ENCODE measurements at regions not wholly inside any gene's neighbourhood (a gene's known extent, or its start where the extent isn't known, plus 50 kb on each side); places are given as distances from the start of the nearest gene placed in this dataset.

DNA sequence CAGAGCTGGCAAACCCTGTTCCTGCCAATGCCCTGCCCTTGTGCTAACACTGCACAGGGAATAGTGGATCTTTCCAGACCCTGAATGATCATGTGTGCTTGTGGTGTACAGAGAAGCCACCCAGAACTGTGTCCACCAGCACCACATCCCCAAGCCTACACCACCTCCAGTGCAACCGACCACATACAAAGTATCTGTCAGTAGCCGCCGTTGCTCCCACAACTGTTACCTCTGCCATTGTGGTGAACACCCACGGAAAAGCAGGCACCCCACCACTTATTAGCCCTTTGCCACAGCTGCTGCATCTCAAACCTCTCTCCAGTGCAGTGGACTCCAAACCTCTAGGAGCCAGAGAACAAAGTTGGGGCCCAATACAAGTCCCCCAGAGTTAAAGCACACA lies 1049.6 kb downstream of the TRHDE start (continued):
- TF ChIP-seq, protein P1, sequence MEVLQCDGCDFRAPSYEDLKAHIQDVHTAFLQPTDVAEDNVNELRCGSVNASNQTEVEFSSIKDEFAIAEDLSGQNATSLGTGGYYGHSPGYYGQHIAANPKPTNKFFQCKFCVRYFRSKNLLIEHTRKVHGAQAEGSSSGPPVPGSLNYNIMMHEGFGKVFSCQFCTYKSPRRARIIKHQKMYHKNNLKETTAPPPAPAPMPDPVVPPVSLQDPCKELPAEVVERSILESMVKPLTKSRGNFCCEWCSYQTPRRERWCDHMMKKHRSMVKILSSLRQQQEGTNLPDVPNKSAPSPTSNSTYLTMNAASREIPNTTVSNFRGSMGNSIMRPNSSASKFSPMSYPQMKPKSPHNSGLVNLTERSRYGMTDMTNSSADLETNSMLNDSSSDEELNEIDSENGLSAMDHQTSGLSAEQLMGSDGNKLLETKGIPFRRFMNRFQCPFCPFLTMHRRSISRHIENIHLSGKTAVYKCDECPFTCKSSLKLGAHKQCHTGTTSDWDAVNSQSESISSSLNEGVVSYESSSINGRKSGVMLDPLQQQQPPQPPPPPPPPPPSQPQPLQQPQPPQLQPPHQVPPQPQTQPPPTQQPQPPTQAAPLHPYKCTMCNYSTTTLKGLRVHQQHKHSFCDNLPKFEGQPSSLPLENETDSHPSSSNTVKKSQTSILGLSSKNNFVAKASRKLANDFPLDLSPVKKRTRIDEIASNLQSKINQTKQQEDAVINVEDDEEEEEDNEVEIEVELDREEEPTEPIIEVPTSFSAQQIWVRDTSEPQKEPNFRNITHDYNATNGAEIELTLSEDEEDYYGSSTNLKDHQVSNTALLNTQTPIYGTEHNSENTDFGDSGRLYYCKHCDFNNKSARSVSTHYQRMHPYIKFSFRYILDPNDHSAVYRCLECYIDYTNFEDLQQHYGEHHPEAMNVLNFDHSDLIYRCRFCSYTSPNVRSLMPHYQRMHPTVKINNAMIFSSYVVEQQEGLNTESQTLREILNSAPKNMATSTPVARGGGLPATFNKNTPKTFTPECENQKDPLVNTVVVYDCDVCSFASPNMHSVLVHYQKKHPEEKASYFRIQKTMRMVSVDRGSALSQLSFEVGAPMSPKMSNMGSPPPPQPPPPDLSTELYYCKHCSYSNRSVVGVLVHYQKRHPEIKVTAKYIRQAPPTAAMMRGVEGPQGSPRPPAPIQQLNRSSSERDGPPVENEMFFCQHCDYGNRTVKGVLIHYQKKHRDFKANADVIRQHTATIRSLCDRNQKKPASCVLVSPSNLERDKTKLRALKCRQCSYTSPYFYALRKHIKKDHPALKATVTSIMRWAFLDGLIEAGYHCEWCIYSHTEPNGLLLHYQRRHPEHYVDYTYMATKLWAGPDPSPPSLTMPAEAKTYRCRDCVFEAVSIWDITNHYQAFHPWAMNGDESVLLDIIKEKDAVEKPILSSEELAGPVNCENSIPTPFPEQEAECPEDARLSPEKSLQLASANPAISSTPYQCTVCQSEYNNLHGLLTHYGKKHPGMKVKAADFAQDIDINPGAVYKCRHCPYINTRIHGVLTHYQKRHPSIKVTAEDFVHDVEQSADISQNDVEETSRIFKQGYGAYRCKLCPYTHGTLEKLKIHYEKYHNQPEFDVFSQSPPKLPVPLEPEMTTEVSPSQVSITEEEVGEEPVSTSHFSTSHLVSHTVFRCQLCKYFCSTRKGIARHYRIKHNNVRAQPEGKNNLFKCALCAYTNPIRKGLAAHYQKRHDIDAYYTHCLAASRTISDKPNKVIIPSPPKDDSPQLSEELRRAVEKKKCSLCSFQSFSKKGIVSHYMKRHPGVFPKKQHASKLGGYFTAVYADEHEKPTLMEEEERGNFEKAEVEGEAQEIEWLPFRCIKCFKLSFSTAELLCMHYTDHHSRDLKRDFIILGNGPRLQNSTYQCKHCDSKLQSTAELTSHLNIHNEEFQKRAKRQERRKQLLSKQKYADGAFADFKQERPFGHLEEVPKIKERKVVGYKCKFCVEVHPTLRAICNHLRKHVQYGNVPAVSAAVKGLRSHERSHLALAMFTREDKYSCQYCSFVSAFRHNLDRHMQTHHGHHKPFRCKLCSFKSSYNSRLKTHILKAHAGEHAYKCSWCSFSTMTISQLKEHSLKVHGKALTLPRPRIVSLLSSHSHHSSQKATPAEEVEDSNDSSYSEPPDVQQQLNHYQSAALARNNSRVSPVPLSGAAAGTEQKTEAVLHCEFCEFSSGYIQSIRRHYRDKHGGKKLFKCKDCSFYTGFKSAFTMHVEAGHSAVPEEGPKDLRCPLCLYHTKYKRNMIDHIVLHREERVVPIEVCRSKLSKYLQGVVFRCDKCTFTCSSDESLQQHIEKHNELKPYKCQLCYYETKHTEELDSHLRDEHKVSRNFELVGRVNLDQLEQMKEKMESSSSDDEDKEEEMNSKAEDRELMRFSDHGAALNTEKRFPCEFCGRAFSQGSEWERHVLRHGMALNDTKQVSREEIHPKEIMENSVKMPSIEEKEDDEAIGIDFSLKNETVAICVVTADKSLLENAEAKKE (CRISPR knock-in tag; IDR thresholded peaks at IDR 0.05), result no peak
- no peak for TF ChIP-seq CREB1 (CRISPR knock-in tag; IDR thresholded peaks at IDR 0.05; ENCODE audit: low read depth)
- no peak for TF ChIP-seq POLR2AphosphoS5 (IDR thresholded peaks at IDR 0.05; ENCODE audit: low read depth)
- no peak for TF ChIP-seq ZNF114 (CRISPR knock-in tag; IDR thresholded peaks at IDR 0.05)
- TF ChIP-seq, protein P2, sequence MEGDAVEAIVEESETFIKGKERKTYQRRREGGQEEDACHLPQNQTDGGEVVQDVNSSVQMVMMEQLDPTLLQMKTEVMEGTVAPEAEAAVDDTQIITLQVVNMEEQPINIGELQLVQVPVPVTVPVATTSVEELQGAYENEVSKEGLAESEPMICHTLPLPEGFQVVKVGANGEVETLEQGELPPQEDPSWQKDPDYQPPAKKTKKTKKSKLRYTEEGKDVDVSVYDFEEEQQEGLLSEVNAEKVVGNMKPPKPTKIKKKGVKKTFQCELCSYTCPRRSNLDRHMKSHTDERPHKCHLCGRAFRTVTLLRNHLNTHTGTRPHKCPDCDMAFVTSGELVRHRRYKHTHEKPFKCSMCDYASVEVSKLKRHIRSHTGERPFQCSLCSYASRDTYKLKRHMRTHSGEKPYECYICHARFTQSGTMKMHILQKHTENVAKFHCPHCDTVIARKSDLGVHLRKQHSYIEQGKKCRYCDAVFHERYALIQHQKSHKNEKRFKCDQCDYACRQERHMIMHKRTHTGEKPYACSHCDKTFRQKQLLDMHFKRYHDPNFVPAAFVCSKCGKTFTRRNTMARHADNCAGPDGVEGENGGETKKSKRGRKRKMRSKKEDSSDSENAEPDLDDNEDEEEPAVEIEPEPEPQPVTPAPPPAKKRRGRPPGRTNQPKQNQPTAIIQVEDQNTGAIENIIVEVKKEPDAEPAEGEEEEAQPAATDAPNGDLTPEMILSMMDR (conservative IDR thresholded peaks at IDR 0.05; ENCODE audit: low read depth in 2 of 2), result no peak
- TF ChIP-seq ZNF331 (CRISPR knock-in tag; IDR thresholded peaks at IDR 0.05; ENCODE audit: low read depth), result no peak
- TF ChIP-seq EZH2 (IDR thresholded peaks at IDR 0.05; ENCODE audit: low read depth, unreplicated experiment), result no peak
- TF ChIP-seq, protein P3, sequence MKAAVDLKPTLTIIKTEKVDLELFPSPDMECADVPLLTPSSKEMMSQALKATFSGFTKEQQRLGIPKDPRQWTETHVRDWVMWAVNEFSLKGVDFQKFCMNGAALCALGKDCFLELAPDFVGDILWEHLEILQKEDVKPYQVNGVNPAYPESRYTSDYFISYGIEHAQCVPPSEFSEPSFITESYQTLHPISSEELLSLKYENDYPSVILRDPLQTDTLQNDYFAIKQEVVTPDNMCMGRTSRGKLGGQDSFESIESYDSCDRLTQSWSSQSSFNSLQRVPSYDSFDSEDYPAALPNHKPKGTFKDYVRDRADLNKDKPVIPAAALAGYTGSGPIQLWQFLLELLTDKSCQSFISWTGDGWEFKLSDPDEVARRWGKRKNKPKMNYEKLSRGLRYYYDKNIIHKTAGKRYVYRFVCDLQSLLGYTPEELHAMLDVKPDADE (IDR thresholded peaks at IDR 0.05), result no peak

Measured in GM23338 (cell line).